T47D (cell line): ENCODE measurements at regions not wholly inside any gene's neighbourhood (a gene's known extent, or its start where the extent isn't known, plus 50 kb on each side); places are given as distances from the start of the nearest gene placed in this dataset.
"Not testable (repeated sequence)": the region's sequence is repeated elsewhere in the genome, so short reads cannot be mapped to it uniquely, and the experiment has no call there.

Source experiments
- DNase-seq, 2 experiments: peaks; one replicate each; pipeline versions ENCODE4 v3.0.0 to v3.0.0-alpha.2; 2011 to 2012; ENCODE audit warnings: low read depth in 1 of 2, low spot score in 1 of 2
- JUND ChIP-seq: IDR thresholded peaks from 2 replicates; pipeline ENCODE4 v1.6.1; 2012; ENCODE audit warnings: low read depth
- in situ Hi-C: cut with HindIII; loops from 2 replicates; pipeline ENCODE4 v1.10.0; 2016; ENCODE audit warnings: low sequenced_read_pairs, low pct_unique_long_range_greater_than_20kb

- no peak for DNase-seq
- no peak for TF ChIP-seq JUND
- in situ Hi-C loops, result no loop called here
Observed at GRCh38 chr6:20263059-20263458, 50.8 kb upstream of the MBOAT1 start.

- DNase-seq, result no peak
- in situ Hi-C loops, result no loop called here
- no peak for TF ChIP-seq JUND
Observed at GRCh38 chr6:20265842-20266241, 53.6 kb upstream of the MBOAT1 start.

DNA sequence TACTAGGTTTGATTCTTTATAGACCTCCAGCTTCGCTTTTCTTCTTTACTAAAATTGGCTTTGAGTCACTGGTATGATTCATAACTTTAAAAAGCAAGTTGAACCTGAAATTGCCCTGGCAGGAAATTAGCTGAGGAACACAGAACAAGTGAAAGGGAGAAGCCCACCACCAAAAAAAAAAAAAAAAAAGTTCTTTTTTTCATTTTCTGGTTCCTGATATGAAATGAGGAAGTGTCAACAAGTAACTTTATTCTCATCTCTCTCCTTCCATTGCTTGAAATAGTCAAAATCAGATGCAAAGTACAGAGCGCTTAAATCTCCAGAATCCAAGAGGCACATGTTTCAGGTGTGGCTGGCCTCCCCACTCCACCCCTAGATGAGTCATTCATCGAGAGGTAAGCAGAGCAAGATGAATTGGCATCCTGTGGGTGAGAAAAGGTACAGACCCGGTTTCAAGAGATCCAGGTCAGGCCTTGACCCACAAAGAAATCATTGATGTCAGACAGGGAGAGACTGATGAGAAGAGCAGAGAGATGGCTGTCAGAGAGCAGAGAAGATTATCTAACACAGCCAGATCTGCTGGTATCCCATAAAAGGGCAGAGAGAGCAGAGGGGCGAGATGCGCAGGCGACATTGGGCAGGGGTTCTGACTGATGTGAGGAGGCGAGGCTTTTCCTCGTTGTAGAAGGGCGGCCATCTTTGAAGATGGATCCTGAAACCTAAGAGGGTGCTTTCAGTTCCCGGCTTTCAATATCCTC lies 54.8 kb upstream of the MBOAT1 start:
- no peak for TF ChIP-seq JUND
- in situ Hi-C loops, result no loop called here

GRCh38 chr6:20269181-20269580 lies 56.9 kb upstream of the MBOAT1 start:
- DNase-seq, result no peak
- no peak for TF ChIP-seq JUND
- in situ Hi-C loops, result no loop called here

More for the DNA sequence above, 54.8 kb upstream of the MBOAT1 start:
- DNase-seq, result no peak

GRCh38 chr6:20271818-20272217 lies 59.5 kb upstream of the MBOAT1 start:
- in situ Hi-C loops, result no loop called here
- TF ChIP-seq JUND, result no peak
- no peak for DNase-seq

- in situ Hi-C loops, result no loop called here
- TF ChIP-seq JUND, result no peak
- DNase-seq, result no peak
Observed at GRCh38 chr6:20274137-20274536, 61.9 kb upstream of the MBOAT1 start.

DNA sequence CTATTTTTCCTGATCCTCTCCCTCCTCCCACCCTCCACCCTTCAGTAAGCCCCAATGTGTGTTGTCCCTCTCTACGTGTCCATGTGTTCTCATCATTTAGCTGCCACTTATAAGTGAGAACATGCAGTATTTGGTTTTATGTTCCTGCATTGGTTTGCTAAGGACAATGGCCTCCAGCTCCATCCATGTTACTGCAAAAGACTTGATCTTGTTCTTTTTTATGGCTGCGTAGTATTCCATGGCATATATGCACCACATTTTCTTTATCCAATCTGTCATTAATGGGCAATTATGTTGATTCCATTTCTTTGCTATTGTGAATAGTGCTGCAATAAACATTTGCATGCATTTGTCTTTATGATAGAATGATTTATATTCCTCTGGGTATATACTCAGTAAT lies 63.6 kb upstream of the MBOAT1 start:
- in situ Hi-C loops, DNase-seq: not testable (repeated sequence)

GRCh38 chr6:20277724-20278123 lies 65.5 kb upstream of the MBOAT1 start:
- DNase-seq, in situ Hi-C loops: not testable (repeated sequence)

DNA sequence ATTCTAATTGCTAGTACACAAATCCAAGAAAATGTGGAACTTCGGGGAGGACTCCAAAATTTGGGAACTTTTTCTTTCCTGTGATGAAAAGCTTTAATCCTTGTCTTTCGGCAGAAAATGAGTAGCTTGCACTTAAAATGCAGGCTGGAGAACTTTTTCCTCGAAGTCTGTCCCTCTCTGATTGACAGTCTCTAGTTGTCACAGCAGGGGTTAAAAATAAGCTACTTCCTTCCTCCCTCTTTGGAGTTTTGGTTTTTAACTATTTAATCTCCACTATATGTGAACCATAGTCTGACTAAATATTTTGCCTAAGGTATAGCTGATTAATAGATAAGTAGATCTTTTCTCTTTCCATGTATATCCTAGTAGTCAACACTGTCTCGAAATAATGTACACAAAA lies 66.8 kb upstream of the MBOAT1 start:
- DNase-seq, result no peak
- in situ Hi-C loops, result no loop called here
- no peak for TF ChIP-seq JUND

GRCh38 chr6:20279608-20280287 lies 67.5 kb upstream of the MBOAT1 start:
- no peak for TF ChIP-seq JUND
- in situ Hi-C loops, result no loop called here
- DNase-seq, result no peak

- in situ Hi-C loops, result no loop called here
Observed at GRCh38 chr6:20280288-20280621, 68.0 kb upstream of the MBOAT1 start.

DNA sequence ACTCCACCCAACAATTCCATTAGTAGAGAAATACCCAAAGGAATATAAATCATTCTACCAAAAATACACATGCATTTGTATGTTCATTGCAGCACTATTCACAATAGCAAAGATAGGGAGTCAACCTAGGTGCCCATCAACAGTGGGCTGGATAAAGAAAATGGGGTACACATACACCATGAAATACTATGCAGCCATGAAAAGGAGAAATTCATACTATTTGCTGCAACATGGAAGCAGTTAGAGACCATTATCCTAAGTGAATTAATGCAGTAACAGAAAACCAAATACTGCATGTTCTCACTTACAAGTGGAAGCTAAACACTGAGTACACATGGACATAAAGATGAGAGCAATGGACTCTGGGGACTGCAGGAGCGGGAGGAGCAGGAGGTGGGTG lies 72.4 kb upstream of the MBOAT1 start:
- TF ChIP-seq JUND, result no peak
- in situ Hi-C loops, result no loop called here
- DNase-seq, result no peak

More at GRCh38 chr6:20280288-20280621, 68.0 kb upstream of the MBOAT1 start:
- no peak for DNase-seq
- TF ChIP-seq JUND, result no peak

DNA sequence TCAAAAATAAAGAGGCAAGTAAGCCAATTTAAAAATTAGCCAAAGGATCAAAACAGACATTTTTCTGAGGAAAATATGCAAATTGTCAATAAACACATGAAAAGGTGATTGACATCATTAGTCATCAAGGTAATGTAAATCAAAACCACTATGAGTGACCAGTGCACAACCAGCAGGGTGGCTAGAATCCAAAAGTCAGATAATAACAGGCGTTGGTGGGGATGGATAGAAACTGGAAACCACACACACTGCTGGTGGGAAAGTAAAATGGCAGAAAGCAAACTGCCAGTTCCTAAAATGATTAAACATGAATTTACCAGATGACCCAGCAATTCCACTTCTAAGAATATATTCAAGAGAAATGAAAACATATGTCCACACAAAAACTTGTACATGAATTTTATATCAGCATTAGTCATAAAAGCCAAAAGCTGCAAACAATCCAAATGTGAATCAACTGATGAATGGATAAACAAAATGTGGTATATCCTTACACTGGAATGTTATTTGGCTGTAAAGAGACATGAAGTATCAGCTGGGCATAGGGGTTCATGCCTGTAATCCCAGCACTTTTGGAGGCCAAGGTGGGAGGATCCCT lies 74.8 kb upstream of the MBOAT1 start:
- no peak for TF ChIP-seq JUND
- in situ Hi-C loops, result no loop called here
- no peak for DNase-seq
